Adrenal gland (tissue), 5 donors: ENCODE measurements at regions not wholly inside any gene's neighbourhood (a gene's known extent, or its start where the extent isn't known, plus 50 kb on each side); places are given as distances from the start of the nearest gene placed in this dataset.

Source experiments
- POLR2A ChIP-seq, 2 donors: fragments of 450-650 bp; IDR thresholded peaks; one replicate each; pipeline ENCODE4 v1.6.1; 2017; ENCODE audit warnings: antibody characterized with exemption in 2 of 2, mild to moderate bottlenecking in 2 of 2, moderate library complexity in 1 of 2
- TF ChIP-seq, protein P1 (sequence below), 6 experiments: fragments of 450-650 bp in 4 of 6; fragments of 200-600 bp in 2 of 6; sonication (generic) in 1 of 6; IDR thresholded peaks; 1 replicate in 5 of 6; 2 replicates in 1 of 6; pipeline versions ENCODE4 v1.5.1 to v1.8.0; 2016 to 2021; ENCODE audit warnings: antibody characterized with exemption in 6 of 6, mild to moderate bottlenecking in 2 of 6, moderate library complexity in 1 of 6
- donor health status: DM: no; HTN: no; CAD: no.

DNA sequence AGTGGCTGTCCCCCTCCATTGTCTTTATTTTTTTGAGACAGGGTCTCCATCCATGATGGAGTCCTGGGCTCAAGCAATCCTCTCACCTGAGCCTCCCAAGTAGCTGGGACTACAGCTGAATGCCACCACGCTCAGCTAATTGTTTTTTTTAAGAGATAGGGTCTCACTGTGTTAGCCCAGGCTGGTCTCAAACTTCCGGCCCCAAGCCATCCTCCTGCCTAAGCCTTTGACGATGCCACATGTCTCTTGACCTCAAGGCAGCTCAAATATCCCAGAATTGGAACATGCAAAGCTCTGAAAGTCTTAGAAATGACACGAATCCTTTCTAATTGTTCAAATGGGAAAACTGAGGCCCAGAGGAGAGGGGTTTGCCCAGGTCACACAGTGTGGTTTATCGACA lies 75.4 kb upstream of the ZNF423 start:
- TF ChIP-seq, protein P1, sequence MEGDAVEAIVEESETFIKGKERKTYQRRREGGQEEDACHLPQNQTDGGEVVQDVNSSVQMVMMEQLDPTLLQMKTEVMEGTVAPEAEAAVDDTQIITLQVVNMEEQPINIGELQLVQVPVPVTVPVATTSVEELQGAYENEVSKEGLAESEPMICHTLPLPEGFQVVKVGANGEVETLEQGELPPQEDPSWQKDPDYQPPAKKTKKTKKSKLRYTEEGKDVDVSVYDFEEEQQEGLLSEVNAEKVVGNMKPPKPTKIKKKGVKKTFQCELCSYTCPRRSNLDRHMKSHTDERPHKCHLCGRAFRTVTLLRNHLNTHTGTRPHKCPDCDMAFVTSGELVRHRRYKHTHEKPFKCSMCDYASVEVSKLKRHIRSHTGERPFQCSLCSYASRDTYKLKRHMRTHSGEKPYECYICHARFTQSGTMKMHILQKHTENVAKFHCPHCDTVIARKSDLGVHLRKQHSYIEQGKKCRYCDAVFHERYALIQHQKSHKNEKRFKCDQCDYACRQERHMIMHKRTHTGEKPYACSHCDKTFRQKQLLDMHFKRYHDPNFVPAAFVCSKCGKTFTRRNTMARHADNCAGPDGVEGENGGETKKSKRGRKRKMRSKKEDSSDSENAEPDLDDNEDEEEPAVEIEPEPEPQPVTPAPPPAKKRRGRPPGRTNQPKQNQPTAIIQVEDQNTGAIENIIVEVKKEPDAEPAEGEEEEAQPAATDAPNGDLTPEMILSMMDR (IDR thresholded peaks at IDR 0.05): no peak
- TF ChIP-seq POLR2A (IDR thresholded peaks at IDR 0.05): no peak
